Calu3 (cell line): ENCODE measurements at regions not wholly inside any gene's neighbourhood (a gene's known extent, or its start where the extent isn't known, plus 50 kb on each side); places are given as distances from the start of the nearest gene placed in this dataset.

ENCODE experiments used
- BruUV-seq: library from RNA; stranded (reverse); fragments of 400-500 nt; replicated peaks from 2 replicates; lab custom pipeline; 2021; lab: Mats Ljungman, UMichigan
- CTCF ChIA-PET: fragments of 300-600 bp; sonication (Branson Sonifier 250); formaldehyde crosslinking; loops from one replicate; lab custom pipeline; 2022; ENCODE audit warnings: antibody characterized with exemption; lab: Charles Lee
- DNase-seq: peaks from one replicate; pipeline ENCODE4 v3.0.0; 2022
- H3K27ac Mint-ChIP-seq: one replicate; pipeline ENCODE4 v1.8.0; 2022; ENCODE audit warnings: mixed read lengths; ENCODE audit not compliant: unreplicated experiment
- H3K27me3 Mint-ChIP-seq: one replicate; pipeline ENCODE4 v1.8.0; 2022; ENCODE audit warnings: mixed read lengths; ENCODE audit not compliant: unreplicated experiment
- H3K36me3 Mint-ChIP-seq: one replicate; pipeline ENCODE4 v1.8.0; 2022; ENCODE audit warnings: mild to moderate bottlenecking, moderate library complexity, mixed read lengths; ENCODE audit not compliant: insufficient read depth, unreplicated experiment
- H3K4me1 Mint-ChIP-seq: one replicate; pipeline ENCODE4 v1.8.0; 2022; ENCODE audit warnings: mild to moderate bottlenecking, low read depth, mixed read lengths; ENCODE audit not compliant: unreplicated experiment
- H3K4me3 Mint-ChIP-seq: one replicate; pipeline ENCODE4 v1.8.0; 2022; ENCODE audit warnings: mild to moderate bottlenecking, low read depth, moderate library complexity, mixed read lengths; ENCODE audit not compliant: unreplicated experiment
- H3K9me3 Mint-ChIP-seq: one replicate; pipeline ENCODE4 v1.8.0; 2022; ENCODE audit warnings: low read depth, mixed read lengths; ENCODE audit not compliant: unreplicated experiment
- CTCF ChIP-seq: fragments of 200-600 bp; IDR thresholded peaks from one replicate; pipeline ENCODE4 v1.8.0; 2022; ENCODE audit warnings: antibody characterized with exemption; ENCODE audit not compliant: unreplicated experiment
- intact Hi-C: fragments of 100-400 bp; cut with micrococcal nuclease; formaldehyde crosslinking; loops from one replicate; pipeline ENCODE4 v1.10.0; 2022; ENCODE audit not compliant: unreplicated experiment

GRCh38 chr11:19646921-19647320 is 65.7 kb upstream of the NAV2 start:
- intact Hi-C loops, result no loop called here
- BruUV-seq, result no TSS peak
- H3K4me3 Mint-ChIP-seq, result no peak overlapping the region
- DNase-seq, result no peak
- H3K27ac Mint-ChIP-seq, result no peak overlapping the region
- no peaks in the 10 kb centered on the region for H3K9me3 Mint-ChIP-seq
- no peaks in the 10 kb centered on the region for H3K27me3 Mint-ChIP-seq
- H3K36me3 Mint-ChIP-seq, result peaks cover 5% of the 10 kb centered on the region
- no peak for TF ChIP-seq CTCF
- H3K4me1 Mint-ChIP-seq, result no peaks in the 10 kb centered on the region
- CTCF ChIA-PET, result no interaction called here

GRCh38 chr11:19646308-19646707 is 66.3 kb upstream of the NAV2 start:
- H3K9me3 Mint-ChIP-seq, result no peaks in the 10 kb centered on the region
- TF ChIP-seq CTCF, result no peak
- CTCF ChIA-PET, result no interaction called here
- no TSS peak for BruUV-seq
- DNase-seq, result no peak
- no peaks in the 10 kb centered on the region for H3K4me1 Mint-ChIP-seq
- intact Hi-C loops, result no loop called here
- H3K27ac Mint-ChIP-seq, result no peak overlapping the region
- H3K4me3 Mint-ChIP-seq, result no peak overlapping the region
- peaks cover 5% of the 10 kb centered on the region for H3K36me3 Mint-ChIP-seq
- no peaks in the 10 kb centered on the region for H3K27me3 Mint-ChIP-seq

GRCh38 chr11:19644316-19644715 is 68.3 kb upstream of the NAV2 start:
- CTCF ChIA-PET, result no interaction called here
- no peaks in the 10 kb centered on the region for H3K4me1 Mint-ChIP-seq
- no peaks in the 10 kb centered on the region for H3K27me3 Mint-ChIP-seq
- DNase-seq, result no peak
- H3K36me3 Mint-ChIP-seq, result no peaks in the 10 kb centered on the region
- TF ChIP-seq CTCF, result no peak
- no peaks in the 10 kb centered on the region for H3K9me3 Mint-ChIP-seq
- intact Hi-C loops, result no loop called here
- no peak overlapping the region for H3K4me3 Mint-ChIP-seq
- no TSS peak for BruUV-seq
- H3K27ac Mint-ChIP-seq, result no peak overlapping the region

- intact Hi-C loops, result no loop called here
- Mint-ChIP-seq H3K27ac (no peak overlapping the region), H3K9me3 (no peaks in the 10 kb centered on the region), H3K4me1 (no peaks in the 10 kb centered on the region), H3K4me3 (no peak overlapping the region), H3K27me3 (no peaks in the 10 kb centered on the region), H3K36me3 (no peaks in the 10 kb centered on the region)
- DNase-seq, result no peak
- no peak for TF ChIP-seq CTCF
- BruUV-seq, result no TSS peak
- CTCF ChIA-PET, result interaction anchor here (1.1 kb wide), 1 partner anchor 100 kb away, joined by 3 read pairs; no protein-coding TSS in a partner anchor
These were observed 70.2 kb upstream of the NAV2 start for GRCh38 chr11:19642185-19643158.
